Retinal pigment epithelial cell (primary cell): ENCODE measurements at regions not wholly inside any gene's neighbourhood (a gene's known extent, or its start where the extent isn't known, plus 50 kb on each side); places are given as distances from the start of the nearest gene placed in this dataset.
"Not testable (repeated sequence)": the region's sequence is repeated elsewhere in the genome, so short reads cannot be mapped to it uniquely, and the experiment has no call there.

Experiments
- DNase-seq: peaks from one replicate; pipeline ENCODE4 v3.0.0-alpha.2; 2010; ENCODE audit warnings: low read depth
- H3K4me3 ChIP-seq: 2 replicates; pipeline ENCODE4 v1.5.1; 2011; ENCODE audit warnings: mild to moderate bottlenecking, low read length, control low read depth, moderate library complexity
- TF ChIP-seq, protein P1 (sequence below): conservative IDR thresholded peaks from 2 replicates; pipeline ENCODE4 v1.5.1; 2011; ENCODE audit warnings: low read depth, low read length, control low read depth, inconsistent platforms

DNA sequence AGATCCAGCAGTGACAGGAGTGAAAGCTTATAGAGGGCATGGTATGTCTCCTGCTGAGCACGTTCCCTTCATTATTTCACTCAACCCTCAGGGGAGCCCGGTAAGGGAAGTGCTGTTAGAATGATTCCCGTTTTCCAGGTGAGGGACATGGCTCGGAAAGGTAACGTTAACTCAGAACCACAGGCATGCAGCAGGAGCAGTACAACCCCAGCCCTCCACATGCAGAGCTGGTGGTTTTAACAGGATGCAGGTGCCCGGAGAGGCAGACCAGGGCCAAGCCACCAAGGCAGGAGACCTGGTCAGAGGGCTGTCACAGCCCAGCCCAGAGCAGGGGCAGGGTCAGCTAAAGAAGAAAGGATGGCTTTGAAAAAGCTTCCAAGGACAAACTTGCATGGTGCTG, 268.5 kb downstream of the SH3BP4 start:
- H3K4me3 ChIP-seq: no peak overlapping the region
- TF ChIP-seq, protein P1, sequence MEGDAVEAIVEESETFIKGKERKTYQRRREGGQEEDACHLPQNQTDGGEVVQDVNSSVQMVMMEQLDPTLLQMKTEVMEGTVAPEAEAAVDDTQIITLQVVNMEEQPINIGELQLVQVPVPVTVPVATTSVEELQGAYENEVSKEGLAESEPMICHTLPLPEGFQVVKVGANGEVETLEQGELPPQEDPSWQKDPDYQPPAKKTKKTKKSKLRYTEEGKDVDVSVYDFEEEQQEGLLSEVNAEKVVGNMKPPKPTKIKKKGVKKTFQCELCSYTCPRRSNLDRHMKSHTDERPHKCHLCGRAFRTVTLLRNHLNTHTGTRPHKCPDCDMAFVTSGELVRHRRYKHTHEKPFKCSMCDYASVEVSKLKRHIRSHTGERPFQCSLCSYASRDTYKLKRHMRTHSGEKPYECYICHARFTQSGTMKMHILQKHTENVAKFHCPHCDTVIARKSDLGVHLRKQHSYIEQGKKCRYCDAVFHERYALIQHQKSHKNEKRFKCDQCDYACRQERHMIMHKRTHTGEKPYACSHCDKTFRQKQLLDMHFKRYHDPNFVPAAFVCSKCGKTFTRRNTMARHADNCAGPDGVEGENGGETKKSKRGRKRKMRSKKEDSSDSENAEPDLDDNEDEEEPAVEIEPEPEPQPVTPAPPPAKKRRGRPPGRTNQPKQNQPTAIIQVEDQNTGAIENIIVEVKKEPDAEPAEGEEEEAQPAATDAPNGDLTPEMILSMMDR: no peak
- DNase-seq: no peak

- H3K4me3 ChIP-seq: no peak overlapping the region
- peak; percentile 59 for DNase-seq
- TF ChIP-seq, protein P1: no peak
Measured at GRCh38 chr2:235223011-235223410, 270.8 kb upstream of the AGAP1 start.

GRCh38 chr2:235224410-235224809, 269.4 kb upstream of the AGAP1 start:
- no peak for DNase-seq
- TF ChIP-seq, protein P1: no peak
- H3K4me3 ChIP-seq: no peak overlapping the region

DNA sequence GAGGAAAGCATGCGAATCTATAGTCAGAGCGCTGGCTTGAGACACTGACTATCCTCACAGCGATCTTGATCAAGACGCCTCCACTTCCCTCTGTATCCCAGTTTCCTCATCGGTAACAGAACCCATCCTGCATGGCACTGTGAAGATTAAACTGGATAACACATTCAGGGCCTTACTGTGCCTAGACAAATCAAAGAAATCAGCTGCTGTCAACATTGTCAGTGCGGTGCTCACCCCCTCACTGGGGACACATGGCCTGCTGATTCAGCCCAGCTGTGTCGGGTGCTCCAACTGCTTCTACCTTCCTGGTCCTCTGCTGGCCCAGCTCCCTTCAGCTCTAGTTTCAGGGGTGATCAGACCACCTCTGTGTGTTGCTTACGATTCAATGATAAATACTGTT, 268.6 kb upstream of the AGAP1 start:
- TF ChIP-seq, protein P1: no peak
- H3K4me3 ChIP-seq: no peak overlapping the region
- DNase-seq: no peak

- DNase-seq: no peak
- no peak overlapping the region for H3K4me3 ChIP-seq
- TF ChIP-seq, protein P1: no peak
Measured at GRCh38 chr2:235227590-235227989, 266.3 kb upstream of the AGAP1 start.

DNA sequence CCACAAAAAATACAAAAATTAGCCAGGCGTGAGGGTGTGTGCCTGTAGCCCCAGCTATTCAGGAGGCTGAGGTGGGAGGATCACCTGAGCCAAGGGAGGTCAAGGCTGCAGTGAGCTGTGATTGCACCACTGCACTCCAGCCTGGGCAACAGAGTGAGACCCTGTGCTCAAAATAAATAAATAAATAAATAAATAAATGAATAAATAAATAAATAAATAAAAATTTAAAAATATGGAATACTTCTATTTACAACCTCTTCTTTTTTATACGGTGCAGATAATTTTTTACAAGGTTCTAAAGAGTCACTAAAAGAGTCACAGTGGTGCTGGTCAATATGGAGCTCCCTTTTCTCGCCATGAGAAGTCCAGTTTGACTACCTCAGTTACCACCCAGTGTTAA, 265.4 kb upstream of the AGAP1 start:
- not testable (repeated sequence) for DNase-seq, H3K4me3 ChIP-seq

DNA sequence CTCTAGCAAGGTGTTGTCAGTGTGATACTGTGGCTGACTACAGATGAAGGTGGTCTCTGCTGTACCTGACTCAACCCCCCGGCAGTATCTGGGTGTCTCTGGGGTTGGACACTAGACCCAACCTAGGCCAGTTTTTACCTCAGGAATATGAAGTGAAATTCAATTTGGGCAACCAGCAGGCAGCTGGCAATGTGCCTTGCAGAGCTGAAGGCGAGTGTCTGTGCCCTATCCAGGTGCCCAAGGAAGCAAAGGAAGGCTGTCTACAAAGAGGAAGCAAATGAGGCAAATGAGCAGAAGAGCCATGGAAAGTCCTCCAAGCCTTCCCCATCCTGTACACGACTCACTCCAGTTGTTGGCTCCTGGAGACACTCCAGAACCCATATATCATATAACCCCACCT, 264.6 kb upstream of the AGAP1 start:
- no peak overlapping the region for H3K4me3 ChIP-seq
- TF ChIP-seq, protein P1: no peak
- no peak for DNase-seq
